HUES6 (cell line): ENCODE measurements at regions not wholly inside any gene's neighbourhood (a gene's known extent, or its start where the extent isn't known, plus 50 kb on each side); places are given as distances from the start of the nearest gene placed in this dataset.

Experiments
- H3K27ac ChIP-seq: 2 replicates; pipeline ENCODE4 v1.7.0; 2013; ENCODE audit warnings: low read depth, mild to moderate bottlenecking, low read length, inconsistent platforms
- H3K27me3 ChIP-seq: 2 replicates; pipeline ENCODE4 v1.6.1; 2013; ENCODE audit warnings: low read length; ENCODE audit not compliant: control insufficient read depth, insufficient read depth
- H3K36me3 ChIP-seq: 2 replicates; pipeline ENCODE4 v1.6.1; 2013; ENCODE audit warnings: low read length; ENCODE audit not compliant: control insufficient read depth, insufficient read depth
- H3K4me1 ChIP-seq: 2 replicates; pipeline ENCODE4 v1.6.1; 2013; ENCODE audit warnings: low read length; ENCODE audit not compliant: control insufficient read depth, insufficient read depth
- H3K4me3 ChIP-seq: 2 replicates; pipeline ENCODE4 v1.5.1; 2013; ENCODE audit warnings: low read depth, low read length
- H3K9ac ChIP-seq: one replicate; pipeline ENCODE4 v1.6.1; 2013; ENCODE audit warnings: mild to moderate bottlenecking, low read length
- H3K9me3 ChIP-seq: 2 replicates; pipeline ENCODE4 v1.6.1; 2013; ENCODE audit warnings: low read depth, low read length; ENCODE audit not compliant: control insufficient read depth, insufficient read depth

DNA sequence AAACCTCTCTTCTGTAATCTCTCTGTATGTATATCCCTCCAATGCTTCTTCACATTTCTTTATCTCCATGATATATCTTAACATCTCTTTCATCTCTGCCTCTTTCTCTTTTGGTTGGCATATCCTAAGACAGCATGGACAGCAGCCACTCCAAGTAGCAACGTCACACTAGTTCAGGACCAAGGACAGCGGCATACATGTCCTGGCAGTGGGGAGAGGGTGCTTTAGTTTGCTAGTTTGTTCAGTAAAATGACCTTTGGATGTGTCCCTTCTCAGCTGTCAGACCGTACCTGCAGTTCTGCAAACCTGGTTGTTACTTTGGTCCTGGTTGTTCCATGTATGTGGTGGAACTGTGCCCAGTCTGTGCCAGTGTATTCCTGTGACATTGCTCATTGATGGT is 225.6 kb upstream of the ROPN1 start:
- H3K9ac ChIP-seq = no peak overlapping the region
- no peaks in the 10 kb centered on the region for H3K9me3 ChIP-seq
- no peak overlapping the region for H3K27ac ChIP-seq

DNA sequence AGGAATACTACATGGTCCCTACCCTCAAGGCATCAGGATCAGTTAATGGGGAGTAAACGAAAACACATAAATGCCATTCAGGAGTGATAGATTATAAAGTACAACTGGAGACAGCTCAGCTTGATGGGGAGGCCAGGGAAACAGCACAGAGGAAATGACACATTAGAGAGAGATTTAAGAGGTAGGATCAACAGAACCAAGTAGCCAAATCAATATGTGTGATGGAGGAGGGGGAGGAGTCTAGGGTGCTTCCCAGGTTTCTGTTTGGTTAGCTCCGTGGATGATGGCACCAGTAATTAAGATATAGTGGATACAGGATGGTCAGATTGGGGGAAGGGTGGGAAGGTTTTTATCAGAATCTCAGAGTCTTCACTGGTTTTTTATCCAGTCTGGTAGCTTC is 229.5 kb upstream of the ROPN1 start:
- H3K27me3 ChIP-seq = no peaks in the 10 kb centered on the region
- H3K9me3 ChIP-seq = no peaks in the 10 kb centered on the region
- H3K4me3 ChIP-seq = no peak overlapping the region
- no peak overlapping the region for H3K27ac ChIP-seq
- peaks cover 6% of the 10 kb centered on the region; the same call in 1 of the 2 replicates for H3K4me1 ChIP-seq
- no peaks in the 10 kb centered on the region for H3K36me3 ChIP-seq
- no peak overlapping the region for H3K9ac ChIP-seq

More for the DNA sequence above, 225.6 kb upstream of the ROPN1 start:
- Histone ChIP-seq H3K27me3 (no peaks in the 10 kb centered on the region), H3K36me3 (no peaks in the 10 kb centered on the region), H3K4me1 (no peaks in the 10 kb centered on the region), H3K4me3 (no peak overlapping the region)

DNA sequence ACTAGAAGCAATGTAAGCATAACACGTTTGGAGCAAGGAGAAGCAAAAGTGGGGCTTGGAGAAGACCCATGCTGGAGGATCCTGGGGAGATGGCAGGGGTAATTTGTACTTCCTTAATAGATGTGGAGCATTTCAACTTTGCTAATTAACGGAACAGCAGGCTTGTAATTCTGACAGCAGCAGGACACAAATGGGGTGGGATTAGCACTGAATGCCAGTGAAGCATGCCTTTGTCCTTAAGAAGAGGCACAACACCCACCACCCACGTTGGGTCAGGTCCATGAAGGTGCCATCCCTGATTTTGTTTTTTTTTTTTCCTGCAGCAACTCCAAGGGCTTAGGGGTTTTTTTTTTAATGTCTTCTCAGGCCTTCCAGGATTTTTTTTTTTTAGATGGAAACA is 231.9 kb upstream of the ROPN1 start:
- H3K9ac ChIP-seq = no peak overlapping the region
- no peak overlapping the region for H3K4me3 ChIP-seq
- no peaks in the 10 kb centered on the region for H3K36me3 ChIP-seq
- H3K27ac ChIP-seq = no peak overlapping the region
- H3K9me3 ChIP-seq = peaks cover 3% of the 10 kb centered on the region; the same call in 1 of the 2 replicates
- H3K27me3 ChIP-seq = no peaks in the 10 kb centered on the region
- peaks cover 6% of the 10 kb centered on the region; the same call in 1 of the 2 replicates for H3K4me1 ChIP-seq

DNA sequence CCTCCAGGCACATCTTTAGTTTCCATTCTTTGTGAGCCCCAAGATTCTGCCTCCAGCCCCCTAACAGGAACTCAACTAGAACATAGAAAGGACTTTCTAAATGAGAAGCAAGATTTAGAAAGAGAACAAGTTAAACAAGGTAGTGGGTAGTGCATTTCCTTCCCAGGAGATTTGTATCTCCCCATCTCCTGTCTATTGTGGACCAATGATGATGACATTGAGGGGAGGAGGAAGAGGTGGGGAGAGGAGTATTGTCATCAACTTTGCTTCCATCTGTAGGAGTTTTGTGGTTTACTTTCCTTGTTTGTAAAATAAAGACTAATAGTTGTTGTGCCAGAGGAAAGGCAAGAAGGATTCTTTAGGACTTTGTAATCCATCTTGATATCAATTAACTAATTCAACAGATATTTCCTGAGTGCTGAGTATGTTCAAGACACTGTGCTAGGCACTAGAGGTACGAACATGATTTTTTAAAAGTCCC is 235.3 kb upstream of the ROPN1 start:
- H3K36me3 ChIP-seq = no peaks in the 10 kb centered on the region
- H3K9me3 ChIP-seq = peaks cover 4% of the 10 kb centered on the region; the same call in 1 of the 2 replicates
- H3K9ac ChIP-seq = no peak overlapping the region
- H3K27ac ChIP-seq = no peak overlapping the region
- H3K4me3 ChIP-seq = no peak overlapping the region
- peaks cover 6% of the 10 kb centered on the region; the same call in 1 of the 2 replicates for H3K4me1 ChIP-seq
- 0 out of 2 replicates have a peak, but pooled peaks cover 2% of the 10 kb centered on the region for H3K27me3 ChIP-seq

DNA sequence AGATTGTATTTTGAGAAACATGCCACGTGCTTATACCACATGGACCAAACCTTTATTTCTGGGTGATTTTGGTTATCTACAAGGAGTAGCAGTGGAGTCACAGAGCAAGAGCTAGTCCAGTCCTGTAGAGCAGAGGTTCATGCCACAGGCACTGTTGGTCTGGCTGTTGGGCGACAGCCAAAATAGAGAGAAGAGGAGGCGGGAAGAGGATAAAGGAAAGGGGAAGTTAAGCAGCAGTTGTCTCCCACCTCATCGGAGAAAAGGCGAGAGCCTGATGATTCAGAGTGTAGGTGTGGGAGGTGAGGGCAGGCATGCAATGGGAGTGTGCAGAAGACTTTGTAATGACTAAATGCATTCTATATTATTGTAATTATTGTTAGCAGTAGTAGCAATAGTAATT is 237.5 kb upstream of the ROPN1 start:
- H3K9ac ChIP-seq = no peak overlapping the region
- 0 out of 2 replicates have a peak, but pooled peaks cover 2% of the 10 kb centered on the region for H3K27me3 ChIP-seq
- no peaks in the 10 kb centered on the region; the same call in 1 of the 2 replicates for H3K4me1 ChIP-seq
- H3K9me3 ChIP-seq = peaks cover 4% of the 10 kb centered on the region; the same call in 1 of the 2 replicates
- H3K27ac ChIP-seq = no peak overlapping the region
- H3K4me3 ChIP-seq = no peak overlapping the region
- no peaks in the 10 kb centered on the region for H3K36me3 ChIP-seq

DNA sequence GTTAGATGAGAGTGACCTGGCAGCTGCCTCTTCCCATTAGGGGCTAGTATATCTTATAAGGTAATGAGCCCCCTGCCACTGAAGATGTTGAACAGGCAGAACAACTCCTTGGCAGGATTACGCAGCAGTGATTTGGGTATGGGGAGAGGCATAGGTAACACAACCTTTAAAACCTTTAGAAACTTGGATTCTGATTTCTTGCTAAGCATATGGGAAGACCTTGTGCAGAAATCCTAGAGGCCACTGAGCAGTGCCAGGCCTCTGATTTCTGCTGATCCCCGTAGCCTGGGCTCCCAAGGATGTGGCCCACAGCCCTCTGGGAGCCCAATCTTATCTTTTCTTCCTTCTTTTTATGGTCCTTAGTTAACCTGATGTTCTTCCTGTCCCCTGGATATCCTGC is 237.9 kb upstream of the ROPN1 start:
- Histone ChIP-seq H3K27ac (no peak overlapping the region), H3K27me3 (0 out of 2 replicates have a peak, but pooled peaks cover 2% of the 10 kb centered on the region), H3K36me3 (no peaks in the 10 kb centered on the region), H3K9ac (no peak overlapping the region), H3K4me1 (no peaks in the 10 kb centered on the region; the same call in 1 of the 2 replicates), H3K9me3 (peaks cover 4% of the 10 kb centered on the region; the same call in 1 of the 2 replicates), H3K4me3 (no peak overlapping the region)

DNA sequence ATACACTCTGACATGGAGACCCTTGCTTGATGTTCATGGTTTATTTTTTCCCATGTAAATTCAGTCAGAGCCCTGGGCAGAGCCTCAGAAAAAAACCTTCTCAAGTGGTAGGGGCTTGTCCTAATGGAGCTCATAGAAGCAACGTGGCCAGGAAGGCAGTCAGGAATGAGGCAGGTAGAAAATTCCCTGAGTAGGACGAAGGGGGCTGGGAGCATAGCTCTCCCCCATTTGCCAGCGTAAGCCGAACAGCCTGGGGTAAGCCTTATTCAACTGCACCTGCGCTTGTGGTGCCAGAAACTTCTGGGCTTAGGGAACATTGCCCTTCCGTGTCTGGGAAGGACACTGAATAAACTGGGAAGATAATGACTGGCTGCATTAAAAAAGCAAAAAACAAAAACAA is 238.5 kb upstream of the ROPN1 start:
- Histone ChIP-seq H3K4me3 (no peak overlapping the region), H3K36me3 (no peaks in the 10 kb centered on the region), H3K27ac (no peak overlapping the region), H3K4me1 (no peaks in the 10 kb centered on the region; the same call in 1 of the 2 replicates), H3K9ac (no peak overlapping the region), H3K27me3 (0 out of 2 replicates have a peak, but pooled peaks cover 2% of the 10 kb centered on the region), H3K9me3 (peaks cover 4% of the 10 kb centered on the region; the same call in 1 of the 2 replicates)

DNA sequence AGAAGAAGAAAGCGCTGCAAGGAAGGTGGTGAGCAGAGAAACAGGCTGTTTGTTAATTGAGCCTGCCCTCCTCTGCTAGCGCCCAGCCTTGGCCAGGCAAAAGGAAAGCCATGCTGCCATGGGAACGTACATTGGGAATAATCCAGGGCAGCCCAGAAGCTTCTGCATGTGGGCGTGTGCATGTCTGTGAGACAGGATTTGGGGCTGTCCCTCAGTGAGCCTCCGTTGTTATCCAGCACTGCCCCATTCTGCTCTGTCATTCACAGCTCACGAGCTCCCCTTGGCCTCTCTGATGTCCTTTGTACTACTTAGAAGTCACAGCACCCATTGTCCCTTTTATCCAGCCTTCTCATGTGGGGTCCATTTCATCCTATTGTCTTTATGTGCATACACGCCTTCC is 239.1 kb upstream of the ROPN1 start:
- H3K27ac ChIP-seq = no peak overlapping the region
- no peaks in the 10 kb centered on the region; the same call in 1 of the 2 replicates for H3K4me1 ChIP-seq
- no peak overlapping the region for H3K9ac ChIP-seq
- peaks cover 4% of the 10 kb centered on the region; the same call in 1 of the 2 replicates for H3K9me3 ChIP-seq
- H3K27me3 ChIP-seq = 0 out of 2 replicates have a peak, but pooled peaks cover 2% of the 10 kb centered on the region
- no peak overlapping the region for H3K4me3 ChIP-seq
- H3K36me3 ChIP-seq = no peaks in the 10 kb centered on the region

DNA sequence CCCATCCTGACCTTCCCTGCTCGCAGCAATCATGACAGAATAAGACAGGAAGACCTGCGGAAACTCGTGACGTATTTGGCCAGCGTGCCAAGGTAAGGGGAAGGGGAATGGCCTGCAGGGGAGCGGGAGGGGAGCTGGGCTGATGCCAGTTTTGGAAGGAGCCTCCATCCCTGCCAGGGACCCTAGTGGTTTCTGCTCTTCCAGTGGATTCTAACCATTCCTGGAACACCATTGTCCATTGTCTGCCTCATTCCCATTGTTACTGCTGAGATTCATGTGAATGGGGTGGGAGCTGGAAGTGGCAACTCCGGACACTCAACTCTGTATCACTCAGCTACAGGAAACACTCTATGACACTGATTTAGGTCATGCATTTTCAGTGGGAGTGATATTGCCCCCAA is 242.9 kb upstream of the ROPN1 start:
- Histone ChIP-seq H3K4me3 (no peak overlapping the region), H3K27me3 (0 out of 2 replicates have a peak, but pooled peaks cover 2% of the 10 kb centered on the region), H3K9me3 (no peaks in the 10 kb centered on the region), H3K36me3 (no peaks in the 10 kb centered on the region), H3K9ac (no peak overlapping the region), H3K27ac (no peak overlapping the region), H3K4me1 (no peaks in the 10 kb centered on the region; the same call in 1 of the 2 replicates)

DNA sequence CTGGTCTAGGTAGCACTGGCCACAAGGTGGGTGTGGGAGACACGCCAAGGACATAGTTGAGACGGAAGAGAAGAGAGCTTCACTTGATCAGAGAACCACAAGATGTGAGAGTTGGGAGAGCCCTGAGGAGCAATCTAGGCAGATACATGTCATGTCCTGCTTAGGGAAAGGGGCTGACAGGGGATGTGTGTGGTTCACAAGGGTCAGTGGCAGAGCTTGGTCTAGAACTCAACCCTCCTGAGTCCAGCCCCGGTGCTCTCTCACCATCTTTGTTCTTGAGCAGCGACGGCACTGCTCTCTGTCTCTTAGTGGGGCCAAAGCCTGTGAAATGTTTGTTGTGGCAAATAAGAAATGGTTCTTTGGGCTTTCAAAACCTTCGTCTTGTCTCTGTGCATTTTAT is 243.5 kb upstream of the ROPN1 start:
- Histone ChIP-seq H3K4me3 (no peak overlapping the region), H3K9ac (no peak overlapping the region), H3K36me3 (no peaks in the 10 kb centered on the region), H3K9me3 (no peaks in the 10 kb centered on the region), H3K27me3 (0 out of 2 replicates have a peak, but pooled peaks cover 2% of the 10 kb centered on the region), H3K27ac (no peak overlapping the region), H3K4me1 (no peaks in the 10 kb centered on the region; the same call in 1 of the 2 replicates)

DNA sequence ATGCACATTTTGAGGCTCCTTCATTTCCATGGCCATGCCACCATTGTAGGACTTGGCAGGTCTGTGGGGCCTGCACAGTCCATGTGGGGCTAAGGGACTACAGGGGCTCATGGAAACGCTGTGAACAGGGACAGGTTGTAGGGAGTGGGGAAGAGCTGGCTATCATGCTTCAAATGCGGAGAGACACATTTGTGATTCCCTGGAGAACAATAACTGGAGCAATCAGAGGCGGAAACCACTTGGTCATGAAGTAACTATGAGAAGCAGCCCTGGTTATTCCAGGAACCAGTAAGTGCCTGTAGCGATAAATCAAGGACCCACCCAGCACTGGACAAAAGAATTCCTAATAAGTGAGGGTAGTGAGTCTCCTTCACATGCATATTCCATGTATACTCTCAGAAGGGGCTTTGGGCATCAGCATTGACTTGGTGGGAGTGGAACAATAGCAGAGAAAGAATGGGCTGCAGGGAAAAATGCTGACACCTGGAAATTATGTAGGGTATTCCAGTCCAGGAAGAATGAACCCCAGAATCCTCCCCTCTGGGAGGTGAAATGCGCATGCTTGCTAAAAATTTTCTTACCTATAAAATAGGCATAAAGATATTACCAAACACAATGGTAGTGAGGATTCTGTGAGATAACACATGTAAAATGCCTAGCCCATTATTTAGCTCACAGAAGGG is 251.4 kb upstream of the ROPN1 start:
- H3K9ac ChIP-seq = no peak overlapping the region
- H3K9me3 ChIP-seq = no peaks in the 10 kb centered on the region
- H3K4me3 ChIP-seq = no peak overlapping the region
- no peaks in the 10 kb centered on the region for H3K27me3 ChIP-seq
- no peaks in the 10 kb centered on the region for H3K36me3 ChIP-seq
- no peaks in the 10 kb centered on the region for H3K4me1 ChIP-seq
- H3K27ac ChIP-seq = no peak overlapping the region
